Colonic mucosa (tissue), 4 donors: ENCODE measurements at regions not wholly inside any gene's neighbourhood (a gene's known extent, or its start where the extent isn't known, plus 50 kb on each side); places are given as distances from the start of the nearest gene placed in this dataset.

Experiments
- DNase-seq: peaks from one replicate; pipeline ENCODE4 v3.0.0-alpha.2; 2020
- H3K27ac ChIP-seq: fragments of 200-600 bp; one replicate; pipeline ENCODE4 v1.8.0; 2021
- H3K27me3 ChIP-seq: fragments of 200-600 bp; one replicate; pipeline ENCODE4 v1.8.0; 2021
- H3K36me3 ChIP-seq: fragments of 200-600 bp; one replicate; pipeline ENCODE4 v1.8.0; 2021
- H3K4me1 ChIP-seq: fragments of 200-600 bp; one replicate; pipeline ENCODE4 v1.8.0; 2021; ENCODE audit warnings: mild to moderate bottlenecking
- H3K4me3 ChIP-seq: fragments of 200-600 bp; one replicate; pipeline ENCODE4 v1.8.0; 2021
- H3K9ac ChIP-seq, 2 donors: one replicate each; pipeline ENCODE4 v1.7.0; 2013; ENCODE audit warnings: control low read depth in 2 of 2, low read depth in 2 of 2, low read length in 2 of 2
- H3K9me3 ChIP-seq: fragments of 200-600 bp; one replicate; pipeline ENCODE4 v1.8.0; 2021
- CTCF ChIP-seq: fragments of 200-600 bp; IDR thresholded peaks from one replicate; pipeline ENCODE4 v1.8.0; 2022; ENCODE audit warnings: antibody characterized with exemption, mild to moderate bottlenecking
- intact Hi-C: fragments of 100-400 bp; cut with DNase I; formaldehyde crosslinking; loops from one replicate; pipeline ENCODE4 v1.14.1; 2022
- donor health status: healthy.
- donor health status: DM: no; HTN: no; CAD: no.
- donor health status: DM: no; HTN: no; CAD: no.

GRCh38 chr6:98467902-98468301, 366.5 kb upstream of the POU3F2 start:
- H3K27me3 ChIP-seq = no peaks in the 10 kb centered on the region
- no peak for TF ChIP-seq CTCF
- intact Hi-C loops = no loop called here
- H3K36me3 ChIP-seq = no peaks in the 10 kb centered on the region
- no peak overlapping the region for H3K27ac ChIP-seq
- no peaks in the 10 kb centered on the region for H3K9me3 ChIP-seq
- DNase-seq = no peak
- no peak overlapping the region for H3K9ac ChIP-seq
- H3K4me3 ChIP-seq = no peak overlapping the region
- no peaks in the 10 kb centered on the region for H3K4me1 ChIP-seq

- intact Hi-C loops = no loop called here
- H3K4me1 ChIP-seq = no peaks in the 10 kb centered on the region
Observed at GRCh38 chr6:98469141-98469540, 365.2 kb upstream of the POU3F2 start.

GRCh38 chr6:98470821-98471220, 363.6 kb upstream of the POU3F2 start:
- Histone ChIP-seq H3K4me3 (no peak overlapping the region), H3K27me3 (no peaks in the 10 kb centered on the region), H3K36me3 (no peaks in the 10 kb centered on the region), H3K9ac (no peak overlapping the region), H3K4me1 (no peaks in the 10 kb centered on the region), H3K9me3 (no peaks in the 10 kb centered on the region), H3K27ac (no peak overlapping the region)
- intact Hi-C loops = no loop called here
- TF ChIP-seq CTCF = no peak
- no peak for DNase-seq

More at GRCh38 chr6:98469141-98469540, 365.2 kb upstream of the POU3F2 start:
- Histone ChIP-seq H3K27ac (no peak overlapping the region), H3K4me3 (no peak overlapping the region), H3K9me3 (no peaks in the 10 kb centered on the region), H3K36me3 (no peaks in the 10 kb centered on the region), H3K9ac (no peak overlapping the region), H3K27me3 (no peaks in the 10 kb centered on the region)
- no peak for DNase-seq
- TF ChIP-seq CTCF = no peak

- Histone ChIP-seq H3K9me3 (no peaks in the 10 kb centered on the region), H3K36me3 (no peaks in the 10 kb centered on the region), H3K4me1 (no peaks in the 10 kb centered on the region), H3K27ac (no peak overlapping the region), H3K27me3 (no peaks in the 10 kb centered on the region), H3K4me3 (no peak overlapping the region), H3K9ac (no peak overlapping the region)
- intact Hi-C loops = no loop called here
- DNase-seq = no peak
- TF ChIP-seq CTCF = no peak
Observed at GRCh38 chr6:98471444-98471843, 362.9 kb upstream of the POU3F2 start.

GRCh38 chr6:98477231-98477630, 357.1 kb upstream of the POU3F2 start:
- no peak for TF ChIP-seq CTCF
- Histone ChIP-seq H3K4me3 (no peak overlapping the region), H3K9me3 (no peaks in the 10 kb centered on the region), H3K9ac (no peak overlapping the region), H3K36me3 (no peaks in the 10 kb centered on the region), H3K27me3 (no peaks in the 10 kb centered on the region), H3K27ac (no peak overlapping the region), H3K4me1 (no peaks in the 10 kb centered on the region)
- intact Hi-C loops = no loop called here
- DNase-seq = no peak

- Histone ChIP-seq H3K27me3 (no peaks in the 10 kb centered on the region), H3K4me1 (no peaks in the 10 kb centered on the region), H3K9me3 (no peaks in the 10 kb centered on the region), H3K27ac (no peak overlapping the region), H3K4me3 (no peak overlapping the region), H3K36me3 (no peaks in the 10 kb centered on the region), H3K9ac (no peak overlapping the region)
- intact Hi-C loops = no loop called here
- DNase-seq = no peak
- TF ChIP-seq CTCF = no peak
Observed at GRCh38 chr6:98484696-98485095, 349.7 kb upstream of the POU3F2 start.
